ENCODE measurements at regions not wholly inside any gene's neighbourhood (a gene's known extent, or its start where the extent isn't known, plus 50 kb on each side); places are given as distances from the start of the nearest gene placed in this dataset.

DNA sequence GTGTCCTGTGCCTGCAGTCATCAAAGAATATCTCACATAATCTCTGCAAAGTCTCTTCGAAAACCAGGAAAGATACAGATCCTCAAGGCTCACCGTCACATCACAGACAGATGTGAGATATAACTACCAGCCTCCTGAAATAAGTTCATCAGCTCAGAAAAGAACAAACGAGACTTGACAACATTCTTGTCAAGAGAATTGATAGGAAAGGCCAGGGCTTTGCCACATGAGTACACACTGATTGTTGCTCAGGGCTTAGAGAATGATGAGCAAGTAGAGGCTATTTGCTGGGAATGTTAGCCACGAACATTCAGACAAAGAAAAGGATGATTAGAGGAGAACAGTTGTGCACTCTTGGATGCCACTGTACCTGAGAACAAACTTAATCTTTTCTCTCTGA, 535.1 kb downstream of the ELAVL2 start:
- TF ChIP-seq SMC3 (conservative IDR thresholded peaks at IDR 0.05; ENCODE audit: poor library complexity) (no peak), POLR2AphosphoS5 (IDR thresholded peaks at IDR 0.05) (no peak), CTCF (IDR thresholded peaks at IDR 0.05; ENCODE audit: poor library complexity, severe bottlenecking) (no peak), EZH2 (IDR thresholded peaks at IDR 0.05; ENCODE audit: borderline replicate concordance, insufficient read depth, low read length, poor library complexity, severe bottlenecking) (no peak), TAF1 (IDR thresholded peaks at IDR 0.05; ENCODE audit: low read depth) (no peak), EP300 (conservative IDR thresholded peaks at IDR 0.05; ENCODE audit: poor library complexity, severe bottlenecking) (no peak), REST (IDR thresholded peaks at IDR 0.05; ENCODE audit: borderline replicate concordance) (no peak), RAD21 (conservative IDR thresholded peaks at IDR 0.05) (no peak), MXI1 (conservative IDR thresholded peaks at IDR 0.05; ENCODE audit: poor library complexity, severe bottlenecking) (no peak)
